Calu3 (cell line): ENCODE measurements at regions not wholly inside any gene's neighbourhood (a gene's known extent, or its start where the extent isn't known, plus 50 kb on each side); places are given as distances from the start of the nearest gene placed in this dataset.
"Not testable (repeated sequence)": the region's sequence is repeated elsewhere in the genome, so short reads cannot be mapped to it uniquely, and the experiment has no call there.

Experiments used
- BruUV-seq: library from RNA; stranded (reverse); fragments of 400-500 nt; replicated peaks from 2 replicates; lab custom pipeline; 2021; lab: Mats Ljungman, UMichigan
- CTCF ChIA-PET: fragments of 300-600 bp; sonication (Branson Sonifier 250); formaldehyde crosslinking; loops from one replicate; lab custom pipeline; 2022; ENCODE audit warnings: antibody characterized with exemption; lab: Charles Lee
- DNase-seq: peaks from one replicate; pipeline ENCODE4 v3.0.0; 2022
- H3K27ac Mint-ChIP-seq: one replicate; pipeline ENCODE4 v1.8.0; 2022; ENCODE audit warnings: mixed read lengths; ENCODE audit not compliant: unreplicated experiment
- H3K27me3 Mint-ChIP-seq: one replicate; pipeline ENCODE4 v1.8.0; 2022; ENCODE audit warnings: mixed read lengths; ENCODE audit not compliant: unreplicated experiment
- H3K36me3 Mint-ChIP-seq: one replicate; pipeline ENCODE4 v1.8.0; 2022; ENCODE audit warnings: mild to moderate bottlenecking, moderate library complexity, mixed read lengths; ENCODE audit not compliant: insufficient read depth, unreplicated experiment
- H3K4me1 Mint-ChIP-seq: one replicate; pipeline ENCODE4 v1.8.0; 2022; ENCODE audit warnings: mild to moderate bottlenecking, low read depth, mixed read lengths; ENCODE audit not compliant: unreplicated experiment
- H3K4me3 Mint-ChIP-seq: one replicate; pipeline ENCODE4 v1.8.0; 2022; ENCODE audit warnings: mild to moderate bottlenecking, low read depth, moderate library complexity, mixed read lengths; ENCODE audit not compliant: unreplicated experiment
- H3K9me3 Mint-ChIP-seq: one replicate; pipeline ENCODE4 v1.8.0; 2022; ENCODE audit warnings: low read depth, mixed read lengths; ENCODE audit not compliant: unreplicated experiment
- CTCF ChIP-seq: fragments of 200-600 bp; IDR thresholded peaks from one replicate; pipeline ENCODE4 v1.8.0; 2022; ENCODE audit warnings: antibody characterized with exemption; ENCODE audit not compliant: unreplicated experiment
- intact Hi-C: fragments of 100-400 bp; cut with micrococcal nuclease; formaldehyde crosslinking; loops from one replicate; pipeline ENCODE4 v1.10.0; 2022; ENCODE audit not compliant: unreplicated experiment

- intact Hi-C loops = no loop called here
- CTCF ChIA-PET = no interaction called here
- BruUV-seq = no TSS peak
- no peak for TF ChIP-seq CTCF
- Mint-ChIP-seq H3K4me1 (peaks cover 8% of the 10 kb centered on the region), H3K27ac (no peak overlapping the region), H3K9me3 (no peaks in the 10 kb centered on the region), H3K27me3 (no peaks in the 10 kb centered on the region), H3K4me3 (no peak overlapping the region), H3K36me3 (no peaks in the 10 kb centered on the region)
- DNase-seq = no peak
These were observed 628.0 kb upstream of the MIR17HG start for GRCh38 chr13:90719461-90719860.

GRCh38 chr13:90721937-90722336 is 625.5 kb upstream of the MIR17HG start:
- no peak overlapping the region for H3K4me3 Mint-ChIP-seq
- no peaks in the 10 kb centered on the region for H3K36me3 Mint-ChIP-seq
- DNase-seq = no peak
- peaks cover 8% of the 10 kb centered on the region for H3K4me1 Mint-ChIP-seq
- intact Hi-C loops = no loop called here
- no peak overlapping the region for H3K27ac Mint-ChIP-seq
- CTCF ChIA-PET = no interaction called here
- H3K27me3 Mint-ChIP-seq = no peaks in the 10 kb centered on the region
- BruUV-seq = no TSS peak
- H3K9me3 Mint-ChIP-seq = no peaks in the 10 kb centered on the region
- TF ChIP-seq CTCF = no peak

- intact Hi-C loops = no loop called here
- no peaks in the 10 kb centered on the region for H3K9me3 Mint-ChIP-seq
- H3K4me3 Mint-ChIP-seq = no peak overlapping the region
- BruUV-seq = no TSS peak
- no peaks in the 10 kb centered on the region for H3K36me3 Mint-ChIP-seq
- H3K27me3 Mint-ChIP-seq = no peaks in the 10 kb centered on the region
- CTCF ChIA-PET = no interaction called here
- H3K4me1 Mint-ChIP-seq = no peaks in the 10 kb centered on the region
- DNase-seq = no peak
- no peak overlapping the region for H3K27ac Mint-ChIP-seq
- no peak for TF ChIP-seq CTCF
These were observed 624.1 kb upstream of the MIR17HG start for GRCh38 chr13:90723381-90723780.

- no peak for DNase-seq
- no peaks in the 10 kb centered on the region for H3K4me1 Mint-ChIP-seq
- H3K9me3 Mint-ChIP-seq = no peaks in the 10 kb centered on the region
- no peaks in the 10 kb centered on the region for H3K27me3 Mint-ChIP-seq
- TF ChIP-seq CTCF = no peak
- H3K36me3 Mint-ChIP-seq = no peaks in the 10 kb centered on the region
- intact Hi-C loops = no loop called here
- no TSS peak for BruUV-seq
- H3K27ac Mint-ChIP-seq = no peak overlapping the region
- CTCF ChIA-PET = no interaction called here
- H3K4me3 Mint-ChIP-seq = no peak overlapping the region
These were observed 621.1 kb upstream of the MIR17HG start for GRCh38 chr13:90726375-90726774.

GRCh38 chr13:90732049-90732448 is 615.4 kb upstream of the MIR17HG start:
- no peaks in the 10 kb centered on the region for H3K9me3 Mint-ChIP-seq
- intact Hi-C loops = no loop called here
- H3K4me3 Mint-ChIP-seq = no peak overlapping the region
- no peaks in the 10 kb centered on the region for H3K27me3 Mint-ChIP-seq
- no peak overlapping the region for H3K27ac Mint-ChIP-seq
- no peaks in the 10 kb centered on the region for H3K4me1 Mint-ChIP-seq
- BruUV-seq = no TSS peak
- TF ChIP-seq CTCF = no peak
- no peaks in the 10 kb centered on the region for H3K36me3 Mint-ChIP-seq
- no peak for DNase-seq
- CTCF ChIA-PET = no interaction called here

- H3K9me3 Mint-ChIP-seq, intact Hi-C loops, DNase-seq, H3K4me3 Mint-ChIP-seq, H3K36me3 Mint-ChIP-seq, H3K27ac Mint-ChIP-seq, BruUV-seq, H3K27me3 Mint-ChIP-seq, H3K4me1 Mint-ChIP-seq, CTCF ChIA-PET: not testable (repeated sequence)
These were observed 613.0 kb upstream of the MIR17HG start for GRCh38 chr13:90734497-90734896.
